ENCODE measurements at regions not wholly inside any gene's neighbourhood (a gene's known extent, or its start where the extent isn't known, plus 50 kb on each side); places are given as distances from the start of the nearest gene placed in this dataset.
"Not testable (repeated sequence)": the region's sequence is repeated elsewhere in the genome, so short reads cannot be mapped to it uniquely, and the experiment has no call there.

- Histone ChIP-seq H3K27me3 (no peaks in the 10 kb centered on the region), H3K36me3 (no peaks in the 10 kb centered on the region), H3K4me3 (no peak overlapping the region), H3K27ac (no peak overlapping the region), H3K4me1 (no peaks in the 10 kb centered on the region), H3K9me3 (peaks cover 0 to 5% (median 0%) of the 10 kb centered on the region in 12 donors)
- intact Hi-C loops (cut with DNase I) = no loop called here
- DNase-seq (no peak), ATAC-seq (no peak)
- TF ChIP-seq CTCF (IDR thresholded peaks at IDR 0.05) (no peak), POLR2A (IDR thresholded peaks at IDR 0.05) (no peak)
- WGBS, 4 donors = 66 to 87% (median 83%) methylated on average over 3 of the region's 3 CpGs
Measured at GRCh38 chr10:107970512-107970911, 806.0 kb upstream of the SORCS1 start.

GRCh38 chr10:107969936-107970335, 805.4 kb upstream of the SORCS1 start:
- DNase-seq (no peak), ATAC-seq (no peak)
- no peak overlapping the region for H3K4me3 ChIP-seq
- no peaks in the 10 kb centered on the region for H3K4me1 ChIP-seq
- H3K9me3 ChIP-seq = peaks cover 0 to 5% (median 0%) of the 10 kb centered on the region in 12 donors
- intact Hi-C loops (cut with DNase I) = no loop called here
- no peaks in the 10 kb centered on the region for H3K27me3 ChIP-seq
- TF ChIP-seq POLR2A (IDR thresholded peaks at IDR 0.05) (no peak), CTCF (IDR thresholded peaks at IDR 0.05) (no peak)
- WGBS, 4 donors = 83 to 95% (median 85%) methylated on average over 3 of the region's 3 CpGs
- H3K27ac ChIP-seq = no peak overlapping the region
- no peaks in the 10 kb centered on the region for H3K36me3 ChIP-seq

- DNase-seq (no peak), ATAC-seq (no peak)
- no peak overlapping the region for H3K27ac ChIP-seq
- peaks cover 0 to 3% (median 0%) of the 10 kb centered on the region in 12 donors for H3K9me3 ChIP-seq
- TF ChIP-seq POLR2A (IDR thresholded peaks at IDR 0.05) (no peak), CTCF (IDR thresholded peaks at IDR 0.05) (no peak)
- no peaks in the 10 kb centered on the region for H3K4me1 ChIP-seq
- H3K4me3 ChIP-seq = no peak overlapping the region
- H3K36me3 ChIP-seq = no peaks in the 10 kb centered on the region
- H3K27me3 ChIP-seq = no peaks in the 10 kb centered on the region
- intact Hi-C loops (cut with DNase I) = no loop called here
Measured at GRCh38 chr10:107966826-107967225, 802.3 kb upstream of the SORCS1 start.

- Histone ChIP-seq H3K36me3 (no peaks in the 10 kb centered on the region), H3K27me3 (no peaks in the 10 kb centered on the region), H3K4me1 (no peaks in the 10 kb centered on the region), H3K27ac (no peak overlapping the region), H3K4me3 (no peak overlapping the region), H3K9me3 (no peaks in the 10 kb centered on the region)
- intact Hi-C loops (cut with DNase I) = no loop called here
- TF ChIP-seq CTCF (IDR thresholded peaks at IDR 0.05) (no peak), POLR2A (IDR thresholded peaks at IDR 0.05) (no peak)
- no peak for ATAC-seq
- DNase-seq = no peak
- 43 to 52% (median 46%) methylated on average over 6 of the region's 6 CpGs for WGBS, 4 donors
Measured at GRCh38 chr10:107952649-107953556, 788.4 kb upstream of the SORCS1 start.

GRCh38 chr10:107950411-107951062, 786.0 kb upstream of the SORCS1 start:
- peak in 1 of 5 donors; percentile 56 for DNase-seq
- not testable (repeated sequence) for ATAC-seq

More at GRCh38 chr10:107950411-107951062, 786.0 kb upstream of the SORCS1 start:
- H3K27me3 ChIP-seq; H3K36me3 ChIP-seq; H3K4me1 ChIP-seq; H3K9me3 ChIP-seq; intact Hi-C loops (cut with DNase I); H3K27ac ChIP-seq; H3K4me3 ChIP-seq: not testable (repeated sequence)
- whole genome bisulfite sequencing, 4 donors = 90 to 95% (median 92%) methylated on average over 5 to 33 of the region's 33 CpGs

Measured in heart left ventricle (tissue), 16 donors.